Neural progenitor cell (in vitro differentiated cells): ENCODE measurements at regions not wholly inside any gene's neighbourhood (a gene's known extent, or its start where the extent isn't known, plus 50 kb on each side); places are given as distances from the start of the nearest gene placed in this dataset.

Experiments
- DNase-seq: peaks from one replicate; pipeline ENCODE4 v3.0.0-alpha.2; 2016; ENCODE audit warnings: low spot score
- H2AFZ ChIP-seq: fragments of 200-600 bp; sonication (generic); replicated peaks from 2 replicates; pipeline ENCODE4 v1.6.1; 2016; ENCODE audit warnings: antibody characterized with exemption
- H3F3A ChIP-seq: fragments of 200-600 bp; sonication (generic); 2 replicates; pipeline ENCODE4 v1.6.1; 2016; ENCODE audit warnings: antibody characterized with exemption, low read depth
- H3K27ac ChIP-seq: fragments of 200-600 bp; sonication (generic); 2 replicates; pipeline ENCODE4 v1.5.1; 2016; ENCODE audit warnings: mild to moderate bottlenecking
- H3K27me3 ChIP-seq: fragments of 200-600 bp; sonication (generic); 2 replicates; pipeline ENCODE4 v1.6.1; 2016; ENCODE audit warnings: mild to moderate bottlenecking, moderate library complexity
- H3K36me3 ChIP-seq: fragments of 200-600 bp; sonication (generic); 2 replicates; pipeline ENCODE4 v1.5.1; 2016
- H3K4me1 ChIP-seq: fragments of 200-600 bp; sonication (generic); 2 replicates; pipeline ENCODE4 v1.6.1; 2016; ENCODE audit warnings: mixed run types
- H3K4me2 ChIP-seq: fragments of 200-600 bp; sonication (generic); 2 replicates; pipeline ENCODE4 v1.6.1; 2016
- H3K4me3 ChIP-seq: fragments of 200-600 bp; sonication (generic); 2 replicates; pipeline ENCODE4 v1.5.1; 2016
- H3K79me2 ChIP-seq: fragments of 200-600 bp; sonication (generic); 2 replicates; pipeline ENCODE4 v1.6.1; 2016; ENCODE audit warnings: low read depth
- H3K9ac ChIP-seq: fragments of 200-600 bp; sonication (generic); 2 replicates; pipeline ENCODE4 v1.6.1; 2016
- H3K9me3 ChIP-seq: fragments of 200-600 bp; sonication (generic); 2 replicates; pipeline ENCODE4 v1.5.1; 2016; ENCODE audit warnings: low read depth
- H4K20me1 ChIP-seq: fragments of 200-600 bp; sonication (generic); 2 replicates; pipeline ENCODE4 v1.6.1; 2016; ENCODE audit warnings: low read depth
- H3K27ac Mint-ChIP-seq: 3 replicates; pipeline ENCODE4 v1.8.0; 2021; ENCODE audit warnings: mixed read lengths
- H3K27me3 Mint-ChIP-seq: 2 replicates; pipeline ENCODE4 v1.8.0; 2022; ENCODE audit warnings: low read depth, mild to moderate bottlenecking, inconsistent platforms, moderate library complexity, mixed read lengths; ENCODE audit not compliant: insufficient read depth
- H3K36me3 Mint-ChIP-seq: 3 replicates; pipeline ENCODE4 v1.8.0; 2021; ENCODE audit warnings: mixed read lengths
- H3K4me1 Mint-ChIP-seq: 3 replicates; pipeline ENCODE4 v1.8.0; 2021; ENCODE audit warnings: mixed read lengths
- H3K4me3 Mint-ChIP-seq: 3 replicates; pipeline ENCODE4 v1.8.0; 2021; ENCODE audit warnings: mild to moderate bottlenecking, moderate library complexity, mixed read lengths
- H3K9me3 Mint-ChIP-seq: 3 replicates; pipeline ENCODE4 v1.8.0; 2020; ENCODE audit warnings: mixed read lengths
- EZH2 ChIP-seq: fragments of 200-600 bp; sonication (generic); IDR thresholded peaks from 2 replicates; pipeline ENCODE4 v1.6.1; 2017; ENCODE audit warnings: antibody characterized with exemption, mild to moderate bottlenecking, moderate library complexity
- EZH2phosphoT487 ChIP-seq: fragments of 200-600 bp; sonication (generic); IDR thresholded peaks from 2 replicates; pipeline ENCODE4 v1.6.1; 2017; ENCODE audit warnings: antibody characterized with exemption
- TF ChIP-seq, protein P1 (sequence below): fragments of 200-600 bp; sonication (generic); IDR thresholded peaks from 2 replicates; pipeline ENCODE4 v1.5.1; 2017; ENCODE audit warnings: antibody characterized with exemption, mild to moderate bottlenecking

DNA sequence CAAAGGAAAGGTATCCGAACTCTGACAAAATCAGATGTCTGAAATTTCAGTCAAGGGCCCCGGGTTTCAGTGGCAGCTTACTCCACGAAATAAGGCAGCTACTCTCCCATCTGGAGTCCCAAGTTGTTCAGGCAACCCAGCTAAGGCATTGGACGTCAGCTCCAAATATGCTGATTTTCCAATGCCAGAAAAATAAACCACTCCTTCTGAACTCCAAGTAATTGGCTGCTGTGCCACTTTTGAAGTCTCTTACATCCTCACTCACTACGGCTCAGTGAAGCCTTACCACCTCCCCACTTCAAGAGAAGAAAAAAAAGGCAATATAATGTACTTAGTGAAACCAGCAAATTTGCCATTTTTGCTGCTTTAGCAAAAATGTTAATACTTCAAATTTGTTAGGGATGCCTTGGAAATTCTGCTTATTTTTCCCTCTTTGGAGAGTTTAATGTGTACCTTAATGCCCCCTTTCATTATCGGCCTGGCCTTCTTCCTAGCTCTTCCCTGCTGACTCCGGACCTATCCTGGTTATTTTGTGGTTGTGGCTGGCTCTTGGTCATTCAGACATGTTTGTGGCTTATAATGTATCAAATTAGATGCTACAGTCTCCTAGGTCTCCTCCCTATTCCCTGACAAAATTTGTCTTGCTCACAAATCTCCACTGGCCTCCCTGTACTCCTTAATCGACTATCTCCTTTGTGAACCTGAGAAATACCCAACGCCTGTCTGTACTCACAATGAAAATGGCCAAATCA, 589.2 kb upstream of the ZEB2 start:
- H3K36me3 ChIP-seq, result no peaks in the 10 kb centered on the region

DNA sequence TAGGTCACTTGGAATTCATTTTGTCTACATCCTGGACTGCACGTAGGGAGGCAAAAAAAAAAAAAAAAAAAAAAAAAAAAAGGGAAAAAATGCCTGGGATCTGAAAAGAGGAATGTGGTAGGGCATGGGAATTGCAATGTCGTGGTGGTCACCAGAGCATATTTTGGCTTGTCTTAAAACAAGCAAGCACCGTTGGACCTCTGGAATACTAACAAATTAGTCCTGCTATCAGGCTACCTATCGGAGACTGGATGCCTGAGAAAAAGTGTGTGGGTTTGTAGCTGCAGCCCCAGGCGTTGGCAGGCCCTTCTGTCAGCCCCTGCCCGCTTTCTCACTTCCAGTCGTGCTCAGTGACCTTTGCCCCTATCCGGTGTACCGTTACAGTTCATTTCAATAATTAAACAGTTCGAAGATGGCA, 588.5 kb upstream of the ZEB2 start:
- H3K4me3 ChIP-seq, result no peak overlapping the region
- peaks cover 5% of the 10 kb centered on the region for H3F3A ChIP-seq
- H3K4me1 ChIP-seq, result peaks cover 10% of the 10 kb centered on the region
- no peaks in the 10 kb centered on the region for H3K27me3 ChIP-seq
- H3K9ac ChIP-seq, result no peak overlapping the region
- H3K9me3 ChIP-seq, result no peaks in the 10 kb centered on the region
- no peak for TF ChIP-seq EZH2
- TF ChIP-seq EZH2phosphoT487, result no peak
- TF ChIP-seq, protein P1, sequence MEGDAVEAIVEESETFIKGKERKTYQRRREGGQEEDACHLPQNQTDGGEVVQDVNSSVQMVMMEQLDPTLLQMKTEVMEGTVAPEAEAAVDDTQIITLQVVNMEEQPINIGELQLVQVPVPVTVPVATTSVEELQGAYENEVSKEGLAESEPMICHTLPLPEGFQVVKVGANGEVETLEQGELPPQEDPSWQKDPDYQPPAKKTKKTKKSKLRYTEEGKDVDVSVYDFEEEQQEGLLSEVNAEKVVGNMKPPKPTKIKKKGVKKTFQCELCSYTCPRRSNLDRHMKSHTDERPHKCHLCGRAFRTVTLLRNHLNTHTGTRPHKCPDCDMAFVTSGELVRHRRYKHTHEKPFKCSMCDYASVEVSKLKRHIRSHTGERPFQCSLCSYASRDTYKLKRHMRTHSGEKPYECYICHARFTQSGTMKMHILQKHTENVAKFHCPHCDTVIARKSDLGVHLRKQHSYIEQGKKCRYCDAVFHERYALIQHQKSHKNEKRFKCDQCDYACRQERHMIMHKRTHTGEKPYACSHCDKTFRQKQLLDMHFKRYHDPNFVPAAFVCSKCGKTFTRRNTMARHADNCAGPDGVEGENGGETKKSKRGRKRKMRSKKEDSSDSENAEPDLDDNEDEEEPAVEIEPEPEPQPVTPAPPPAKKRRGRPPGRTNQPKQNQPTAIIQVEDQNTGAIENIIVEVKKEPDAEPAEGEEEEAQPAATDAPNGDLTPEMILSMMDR, result no peak
- no peaks in the 10 kb centered on the region for H3K9me3 Mint-ChIP-seq
- no peaks in the 10 kb centered on the region for H4K20me1 ChIP-seq
- peaks cover 2% of the 10 kb centered on the region for H3K27me3 Mint-ChIP-seq
- H3K4me2 ChIP-seq, result no peak overlapping the region
- H3K4me1 Mint-ChIP-seq, result peaks cover 6% of the 10 kb centered on the region
- no peaks in the 10 kb centered on the region for H3K79me2 ChIP-seq
- H3K27ac Mint-ChIP-seq, result no peak overlapping the region
- no peaks in the 10 kb centered on the region for H3K36me3 Mint-ChIP-seq
- no peak for DNase-seq
- H3K4me3 Mint-ChIP-seq, result no peak overlapping the region
- no peak overlapping the region for H2AFZ ChIP-seq
- H3K36me3 ChIP-seq, result no peaks in the 10 kb centered on the region
- no peak overlapping the region for H3K27ac ChIP-seq

More for the DNA sequence above, 589.2 kb upstream of the ZEB2 start:
- no peaks in the 10 kb centered on the region for H3K9me3 Mint-ChIP-seq
- Histone ChIP-seq H3K27ac (no peak overlapping the region), H3K27me3 (no peaks in the 10 kb centered on the region), H3K4me3 (no peak overlapping the region), H3K79me2 (no peaks in the 10 kb centered on the region), H3K9me3 (no peaks in the 10 kb centered on the region), H4K20me1 (no peaks in the 10 kb centered on the region), H3K9ac (no peak overlapping the region), H2AFZ (no peak overlapping the region), H3K4me2 (no peak overlapping the region), H3K4me1 (peaks cover 10% of the 10 kb centered on the region), H3F3A (peaks cover 5% of the 10 kb centered on the region)
- TF ChIP-seq EZH2 (no peak), EZH2phosphoT487 (no peak)
- TF ChIP-seq, protein P1, result no peak
- no peak for DNase-seq
- peaks cover 6% of the 10 kb centered on the region for H3K4me1 Mint-ChIP-seq
- H3K4me3 Mint-ChIP-seq, result no peak overlapping the region
- no peak overlapping the region for H3K27ac Mint-ChIP-seq
- no peaks in the 10 kb centered on the region for H3K27me3 Mint-ChIP-seq
- no peaks in the 10 kb centered on the region for H3K36me3 Mint-ChIP-seq

DNA sequence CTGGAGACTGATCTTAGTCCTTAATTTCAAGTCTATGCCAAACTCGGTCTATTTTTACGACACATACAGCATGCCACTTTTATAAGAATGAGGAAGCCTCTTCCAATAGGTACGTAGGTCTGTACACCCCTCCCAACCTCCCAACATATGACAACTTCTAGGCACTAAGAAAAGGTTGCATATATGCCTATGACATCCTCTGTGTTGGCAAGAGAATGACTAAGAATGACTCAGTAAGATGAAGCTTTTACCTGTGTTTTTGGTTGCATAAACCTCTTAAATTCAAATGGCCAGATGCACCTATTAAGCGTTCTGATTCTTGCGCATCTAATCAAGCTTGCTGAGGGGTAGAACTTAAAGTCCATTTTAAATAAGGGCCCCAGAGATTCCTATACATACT, 586.4 kb upstream of the ZEB2 start:
- H3K27ac ChIP-seq, result no peak overlapping the region
- TF ChIP-seq, protein P1, result no peak
- TF ChIP-seq EZH2 (no peak), EZH2phosphoT487 (no peak)
- H3K27me3 ChIP-seq, result no peaks in the 10 kb centered on the region
- no peaks in the 10 kb centered on the region for H3K9me3 ChIP-seq
- Mint-ChIP-seq H3K36me3 (no peaks in the 10 kb centered on the region), H3K27me3 (peaks cover 2% of the 10 kb centered on the region), H3K9me3 (no peaks in the 10 kb centered on the region), H3K4me3 (no peak overlapping the region), H3K27ac (no peak overlapping the region), H3K4me1 (peaks cover 6% of the 10 kb centered on the region)
- H4K20me1 ChIP-seq, result no peaks in the 10 kb centered on the region
- no peak overlapping the region for H3K4me3 ChIP-seq
- H2AFZ ChIP-seq, result no peak overlapping the region
- no peaks in the 10 kb centered on the region for H3K36me3 ChIP-seq
- no peak overlapping the region for H3K9ac ChIP-seq
- no peak for DNase-seq
- H3F3A ChIP-seq, result peaks cover 5% of the 10 kb centered on the region
- no peaks in the 10 kb centered on the region for H3K79me2 ChIP-seq
- peaks cover 10% of the 10 kb centered on the region for H3K4me1 ChIP-seq
- H3K4me2 ChIP-seq, result no peak overlapping the region
